H9 (cell line): ENCODE measurements at regions not wholly inside any gene's neighbourhood (a gene's known extent, or its start where the extent isn't known, plus 50 kb on each side); places are given as distances from the start of the nearest gene placed in this dataset.

Source experiments
- DNase-seq: peaks from one replicate; pipeline ENCODE4 v3.0.0-alpha.2; 2017
- H2AFZ ChIP-seq: one replicate; pipeline ENCODE4 v1.6.1; 2013; ENCODE audit warnings: mild to moderate bottlenecking, low read length, control low read depth, moderate library complexity
- H2AK5ac ChIP-seq: 2 replicates; pipeline ENCODE4 v1.6.1; 2013; ENCODE audit warnings: low read length, control low read depth, mixed read lengths; ENCODE audit not compliant: insufficient read length
- H2BK120ac ChIP-seq: one replicate; pipeline ENCODE4 v1.6.1; 2013; ENCODE audit warnings: low read depth, mild to moderate bottlenecking, low read length, control low read depth, inconsistent platforms; ENCODE audit not compliant: poor library complexity, severe bottlenecking
- H2BK12ac ChIP-seq: 2 replicates; pipeline ENCODE4 v1.6.1; 2013; ENCODE audit warnings: low read length, control low read depth, mixed read lengths, low read depth; ENCODE audit not compliant: insufficient read length
- H2BK15ac ChIP-seq: 2 replicates; pipeline ENCODE4 v1.6.1; 2013; ENCODE audit warnings: low read depth, low read length, control low read depth
- H2BK20ac ChIP-seq: one replicate; pipeline ENCODE4 v1.6.1; 2013; ENCODE audit warnings: low read depth, mild to moderate bottlenecking, low read length, control low read depth, inconsistent platforms; ENCODE audit not compliant: poor library complexity, severe bottlenecking
- H2BK5ac ChIP-seq: 2 replicates; pipeline ENCODE4 v1.6.1; 2013; ENCODE audit warnings: low read length, control low read depth, mixed read lengths; ENCODE audit not compliant: insufficient read length
- H3K14ac ChIP-seq: 2 replicates; pipeline ENCODE4 v1.6.1; 2013; ENCODE audit warnings: low read length, control low read depth; ENCODE audit not compliant: insufficient read depth
- H3K18ac ChIP-seq: 2 replicates; pipeline ENCODE4 v1.6.1; 2013; ENCODE audit warnings: low read depth, mild to moderate bottlenecking, mixed read lengths, low read length, control low read depth; ENCODE audit not compliant: insufficient read length
- H3K23ac ChIP-seq: 2 replicates; pipeline ENCODE4 v1.6.1; 2013; ENCODE audit warnings: low read length, control low read depth, mixed read lengths, low read depth; ENCODE audit not compliant: insufficient read length
- H3K23me2 ChIP-seq: 2 replicates; pipeline ENCODE4 v1.6.1; 2013; ENCODE audit warnings: low read depth, mild to moderate bottlenecking, mixed read lengths, low read length, control low read depth; ENCODE audit not compliant: insufficient read length, poor library complexity, severe bottlenecking
- H3K27ac ChIP-seq: 2 replicates; pipeline ENCODE4 v1.5.1; 2013; ENCODE audit warnings: low read length, control low read depth, mixed read lengths, low read depth; ENCODE audit not compliant: insufficient read length
- H3K27me3 ChIP-seq: 2 replicates; pipeline ENCODE4 v1.6.1; 2013; ENCODE audit warnings: low read length, control low read depth, inconsistent platforms; ENCODE audit not compliant: insufficient read depth
- H3K4ac ChIP-seq: 2 replicates; pipeline ENCODE4 v1.6.1; 2013; ENCODE audit warnings: low read depth, mild to moderate bottlenecking, control low read depth, inconsistent platforms, low read length, moderate library complexity
- H3K4me1 ChIP-seq: 2 replicates; pipeline ENCODE4 v1.6.1; 2013; ENCODE audit warnings: low read length, control low read depth, inconsistent platforms; ENCODE audit not compliant: insufficient read depth
- H3K4me2 ChIP-seq: 2 replicates; pipeline ENCODE4 v1.6.1; 2013; ENCODE audit warnings: low read length, control low read depth, mixed read lengths; ENCODE audit not compliant: insufficient read length, insufficient read depth
- H3K56ac ChIP-seq: 2 replicates; pipeline ENCODE4 v1.6.1; 2013; ENCODE audit warnings: low read depth, mild to moderate bottlenecking, mixed read lengths, low read length, control low read depth; ENCODE audit not compliant: insufficient read length
- H3K79me1 ChIP-seq: 2 replicates; pipeline ENCODE4 v1.6.1; 2013; ENCODE audit warnings: low read depth, mild to moderate bottlenecking, moderate library complexity, low read length, control low read depth, inconsistent platforms; ENCODE audit not compliant: insufficient read depth, poor library complexity, severe bottlenecking
- H3K79me2 ChIP-seq: 2 replicates; pipeline ENCODE4 v1.6.1; 2013; ENCODE audit warnings: low read length, control low read depth, inconsistent platforms; ENCODE audit not compliant: insufficient read depth
- H3K9ac ChIP-seq: 2 replicates; pipeline ENCODE4 v1.6.1; 2013; ENCODE audit warnings: low read length, control low read depth, mixed read lengths; ENCODE audit not compliant: insufficient read length; ENCODE audit errors: extremely low read depth
- H3K9me3 ChIP-seq: one replicate; pipeline ENCODE4 v1.6.1; 2013; ENCODE audit warnings: low read depth, low read length, inconsistent platforms; ENCODE audit not compliant: control insufficient read depth
- H3T11ph ChIP-seq: one replicate; pipeline ENCODE4 v1.6.1; 2013; ENCODE audit warnings: mild to moderate bottlenecking, low read length, control low read depth, inconsistent platforms
- H4K20me1 ChIP-seq: one replicate; pipeline ENCODE4 v1.6.1; 2013; ENCODE audit not compliant: control insufficient read depth, insufficient read length, insufficient read depth
- H4K5ac ChIP-seq: 2 replicates; pipeline ENCODE4 v1.6.1; 2013; ENCODE audit warnings: low read depth, mild to moderate bottlenecking, mixed read lengths, low read length, control low read depth; ENCODE audit not compliant: insufficient read length
- H4K8ac ChIP-seq: replicated peaks from 2 replicates; pipeline ENCODE4 v1.6.1; 2013; ENCODE audit warnings: low read length, control low read depth, mixed read lengths, low read depth; ENCODE audit not compliant: insufficient read length
- H4K91ac ChIP-seq: 2 replicates; pipeline ENCODE4 v1.6.1; 2013; ENCODE audit warnings: low read depth, mild to moderate bottlenecking, moderate library complexity, mixed read lengths, low read length, control low read depth; ENCODE audit not compliant: insufficient read length
- H3K27ac Mint-ChIP-seq, 3 experiments: 2 replicates in 2 of 3; 3 replicates in 1 of 3; pipeline ENCODE4 v1.8.0; 2020 to 2021; ENCODE audit warnings: mixed read lengths in 3 of 3, mild to moderate bottlenecking in 1 of 3, moderate library complexity in 1 of 3
- H3K27me3 Mint-ChIP-seq: 2 replicates; pipeline ENCODE4 v1.8.0; 2021; ENCODE audit warnings: low read depth, mild to moderate bottlenecking, moderate library complexity, mixed read lengths
- H3K36me3 Mint-ChIP-seq, 3 experiments: 2 replicates in 2 of 3; 3 replicates in 1 of 3; pipeline ENCODE4 v1.8.0; 2020 to 2021; ENCODE audit warnings: low read depth in 3 of 3, mixed read lengths in 3 of 3; ENCODE audit not compliant: insufficient read depth in 1 of 3
- H3K4me1 Mint-ChIP-seq, 2 experiments: 2 replicates each; pipeline ENCODE4 v1.8.0; 2020; ENCODE audit warnings: mixed read lengths in 2 of 2
- H3K4me3 Mint-ChIP-seq, 2 experiments: 2 replicates in 1 of 2; 3 replicates in 1 of 2; pipeline ENCODE4 v1.8.0; 2020 to 2021; ENCODE audit warnings: mild to moderate bottlenecking in 2 of 2, mixed read lengths in 2 of 2, moderate library complexity in 1 of 2
- H3K9me3 Mint-ChIP-seq, 2 experiments: 2 replicates in 1 of 2; 3 replicates in 1 of 2; pipeline ENCODE4 v1.8.0; 2020; ENCODE audit warnings: mild to moderate bottlenecking in 2 of 2, mixed read lengths in 2 of 2, moderate library complexity in 1 of 2
- WGBS: extraction: QIAGEN DNeasy Blood & Tissue Kit; methylation state at CpG from one replicate; pipeline ENCODE4 v1.1.7; 2013; ENCODE audit warnings: missing lambda C conversion rate, low lambda C conversion rate, mixed read lengths; ENCODE audit not compliant: insufficient read length; ENCODE audit errors: extremely low coverage; 5-methylcytosine and 5-hydroxymethylcytosine counted together
- TF ChIP-seq, protein P1 (sequence below): fragments of 200-600 bp; sonication (generic); conservative IDR thresholded peaks from 3 replicates; pipeline ENCODE4 v1.8.0; 2021; ENCODE audit warnings: antibody characterized with exemption, mild to moderate bottlenecking

DNA sequence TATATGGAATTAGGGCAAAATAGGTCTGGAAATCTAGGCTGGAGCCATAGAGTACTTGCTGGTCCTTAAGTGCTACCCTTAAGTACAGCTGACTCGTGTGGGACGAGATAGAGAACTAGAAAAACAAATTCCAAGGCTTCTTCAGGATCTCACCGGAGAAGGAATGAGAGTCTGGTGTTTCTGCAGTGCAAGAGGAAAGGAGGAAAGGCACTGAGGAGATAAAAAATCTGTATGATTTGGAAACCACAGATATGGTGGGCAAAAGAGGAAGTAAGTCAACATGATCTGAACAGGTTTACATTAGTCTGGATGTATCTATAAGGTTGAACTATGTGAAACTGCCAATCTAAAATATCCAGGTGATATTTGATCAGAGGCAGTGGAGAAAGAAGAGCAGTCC, 134.4 kb upstream of the SOX5 start:
- H3K4me2 ChIP-seq: no peak overlapping the region
- WGBS: no CpG with 5 or more reads among the region's 3 CpGs
- no peaks in the 10 kb centered on the region for H3K4me1 ChIP-seq
- no peak overlapping the region for H3K23ac ChIP-seq
- no peaks in the 10 kb centered on the region for H3K27me3 ChIP-seq
- no peaks in the 10 kb centered on the region for H3K9me3 ChIP-seq
- no peak overlapping the region for H2BK120ac ChIP-seq
- no peak overlapping the region for H3K56ac ChIP-seq
- no peak overlapping the region for H4K8ac ChIP-seq
- no peak overlapping the region for H3K14ac ChIP-seq
- Mint-ChIP-seq H3K9me3 (no peaks in the 10 kb centered on the region), H3K36me3 (no peaks in the 10 kb centered on the region), H3K27me3 (no peaks in the 10 kb centered on the region), H3K4me3 (no peak overlapping the region), H3K27ac (no peak overlapping the region), H3K4me1 (peaks cover 6% of the 10 kb centered on the region in 2 experiments; a peak in 3 of 4 replicates)
- H3K23me2 ChIP-seq: no peaks in the 10 kb centered on the region
- H2BK20ac ChIP-seq: no peak overlapping the region
- TF ChIP-seq, protein P1, sequence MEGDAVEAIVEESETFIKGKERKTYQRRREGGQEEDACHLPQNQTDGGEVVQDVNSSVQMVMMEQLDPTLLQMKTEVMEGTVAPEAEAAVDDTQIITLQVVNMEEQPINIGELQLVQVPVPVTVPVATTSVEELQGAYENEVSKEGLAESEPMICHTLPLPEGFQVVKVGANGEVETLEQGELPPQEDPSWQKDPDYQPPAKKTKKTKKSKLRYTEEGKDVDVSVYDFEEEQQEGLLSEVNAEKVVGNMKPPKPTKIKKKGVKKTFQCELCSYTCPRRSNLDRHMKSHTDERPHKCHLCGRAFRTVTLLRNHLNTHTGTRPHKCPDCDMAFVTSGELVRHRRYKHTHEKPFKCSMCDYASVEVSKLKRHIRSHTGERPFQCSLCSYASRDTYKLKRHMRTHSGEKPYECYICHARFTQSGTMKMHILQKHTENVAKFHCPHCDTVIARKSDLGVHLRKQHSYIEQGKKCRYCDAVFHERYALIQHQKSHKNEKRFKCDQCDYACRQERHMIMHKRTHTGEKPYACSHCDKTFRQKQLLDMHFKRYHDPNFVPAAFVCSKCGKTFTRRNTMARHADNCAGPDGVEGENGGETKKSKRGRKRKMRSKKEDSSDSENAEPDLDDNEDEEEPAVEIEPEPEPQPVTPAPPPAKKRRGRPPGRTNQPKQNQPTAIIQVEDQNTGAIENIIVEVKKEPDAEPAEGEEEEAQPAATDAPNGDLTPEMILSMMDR: no peak
- no peak overlapping the region for H2AK5ac ChIP-seq
- H3K18ac ChIP-seq: no peak overlapping the region
- no peak overlapping the region for H2AFZ ChIP-seq
- no peaks in the 10 kb centered on the region for H3K79me1 ChIP-seq
- no peak overlapping the region for H2BK5ac ChIP-seq
- no peaks in the 10 kb centered on the region for H4K20me1 ChIP-seq
- DNase-seq: no peak
- no peak overlapping the region for H3K4ac ChIP-seq
- H3K27ac ChIP-seq: no peak overlapping the region
- H2BK15ac ChIP-seq: no peak overlapping the region
- H4K91ac ChIP-seq: no peak overlapping the region
- no peak overlapping the region for H3K9ac ChIP-seq
- H4K5ac ChIP-seq: no peak overlapping the region
- no peaks in the 10 kb centered on the region for H3K79me2 ChIP-seq
- H3T11ph ChIP-seq: no peak overlapping the region
- no peak overlapping the region for H2BK12ac ChIP-seq
